Activated CD8-positive, alpha-beta T cell treated with anti-CD3 and anti-CD28 coated beads, Interleukin-2, amount 10 ng/mL, durations not matched to agents 7 days and 5 days (primary cell): ENCODE measurements at regions not wholly inside any gene's neighbourhood (a gene's known extent, or its start where the extent isn't known, plus 50 kb on each side); places are given as distances from the start of the nearest gene placed in this dataset.
"Not testable (repeated sequence)": the region's sequence is repeated elsewhere in the genome, so short reads cannot be mapped to it uniquely, and the experiment has no call there.

Source experiments
- ATAC-seq: fragments of 150-1000 bp; cut with Tn5 transposase; one replicate; pipeline ENCODE4 v1.10.0; 2021; ENCODE audit warnings: moderate library complexity
- CTCF ChIA-PET: fragments of 350-600 bp; sonication (Branson Sonifier 250); formaldehyde crosslinking; loops from one replicate; lab custom pipeline; 2021; ENCODE audit warnings: antibody characterized with exemption; lab: Charles Lee
- POLR2A ChIA-PET: fragments of 350-600 bp; sonication (Branson Sonifier 250); formaldehyde crosslinking; loops from one replicate; lab custom pipeline; 2021; ENCODE audit warnings: antibody characterized with exemption; lab: Charles Lee
- DNase-seq: peaks from one replicate; pipeline ENCODE4 v3.0.0-alpha.2; 2020
- H3K27ac Mint-ChIP-seq: one replicate; pipeline ENCODE4 v1.8.0; 2021; ENCODE audit warnings: mild to moderate bottlenecking, mixed read lengths
- H3K27me3 Mint-ChIP-seq: one replicate; pipeline ENCODE4 v1.8.0; 2021; ENCODE audit warnings: low read depth, mixed read lengths
- H3K36me3 Mint-ChIP-seq: one replicate; pipeline ENCODE4 v1.8.0; 2021; ENCODE audit warnings: low read depth, mixed read lengths
- H3K4me1 Mint-ChIP-seq: one replicate; pipeline ENCODE4 v1.8.0; 2021; ENCODE audit warnings: low read depth, mixed read lengths
- H3K4me3 Mint-ChIP-seq: one replicate; pipeline ENCODE4 v1.8.0; 2021; ENCODE audit warnings: mild to moderate bottlenecking, mixed read lengths
- H3K9me3 Mint-ChIP-seq: one replicate; pipeline ENCODE4 v1.8.0; 2022; ENCODE audit warnings: mixed read lengths; ENCODE audit not compliant: insufficient read depth

GRCh38 chr13:111623743-111624505 is 303.5 kb downstream of the TEX29 start:
- DNase-seq: no peak
- no peak overlapping the region for H3K27ac Mint-ChIP-seq
- H3K36me3 Mint-ChIP-seq: no peaks in the 10 kb centered on the region
- no peak for ATAC-seq
- H3K4me1 Mint-ChIP-seq: no peaks in the 10 kb centered on the region
- POLR2A ChIA-PET: no interaction called here
- no peak overlapping the region for H3K4me3 Mint-ChIP-seq
- CTCF ChIA-PET: no interaction called here
- no peaks in the 10 kb centered on the region for H3K27me3 Mint-ChIP-seq
- H3K9me3 Mint-ChIP-seq: no peaks in the 10 kb centered on the region

- H3K36me3 Mint-ChIP-seq: no peaks in the 10 kb centered on the region
- H3K27me3 Mint-ChIP-seq: no peaks in the 10 kb centered on the region
- POLR2A ChIA-PET: no interaction called here
- CTCF ChIA-PET: no interaction called here
- no peak for DNase-seq
- no peak overlapping the region for H3K4me3 Mint-ChIP-seq
- ATAC-seq: no peak
- no peaks in the 10 kb centered on the region for H3K4me1 Mint-ChIP-seq
- no peak overlapping the region for H3K27ac Mint-ChIP-seq
- H3K9me3 Mint-ChIP-seq: no peaks in the 10 kb centered on the region
Observed at GRCh38 chr13:111625526-111626315, 305.3 kb downstream of the TEX29 start.

GRCh38 chr13:111626371-111627305 is 306.2 kb downstream of the TEX29 start:
- Mint-ChIP-seq H3K27me3 (no peaks in the 10 kb centered on the region), H3K27ac (no peak overlapping the region), H3K4me1 (no peaks in the 10 kb centered on the region), H3K9me3 (no peaks in the 10 kb centered on the region), H3K36me3 (no peaks in the 10 kb centered on the region), H3K4me3 (no peak overlapping the region)
- DNase-seq: no peak
- no peak for ATAC-seq
- ChIA-PET POLR2A (no interaction called here), CTCF (no interaction called here)

GRCh38 chr13:111627596-111627995 is 307.2 kb downstream of the TEX29 start:
- no peak for ATAC-seq

GRCh38 chr13:111629016-111629415 is 308.6 kb downstream of the TEX29 start:
- ChIA-PET CTCF (no interaction called here), POLR2A (no interaction called here)
- Mint-ChIP-seq H3K36me3 (no peaks in the 10 kb centered on the region), H3K27me3 (no peaks in the 10 kb centered on the region), H3K27ac (no peak overlapping the region), H3K9me3 (no peaks in the 10 kb centered on the region), H3K4me1 (no peaks in the 10 kb centered on the region), H3K4me3 (no peak overlapping the region)
- no peak for ATAC-seq
- no peak for DNase-seq

More at GRCh38 chr13:111627596-111627995, 307.2 kb downstream of the TEX29 start:
- DNase-seq: no peak
- H3K9me3 Mint-ChIP-seq: no peaks in the 10 kb centered on the region
- H3K27ac Mint-ChIP-seq: no peak overlapping the region
- no peaks in the 10 kb centered on the region for H3K27me3 Mint-ChIP-seq
- H3K4me3 Mint-ChIP-seq: no peak overlapping the region
- CTCF ChIA-PET: no interaction called here
- H3K36me3 Mint-ChIP-seq: no peaks in the 10 kb centered on the region
- H3K4me1 Mint-ChIP-seq: no peaks in the 10 kb centered on the region
- POLR2A ChIA-PET: interaction anchor here (0.9 kb wide), 1 partner anchor 8 kb away, joined by 3 read pairs; no protein-coding TSS in a partner anchor

- Mint-ChIP-seq H3K36me3 (no peaks in the 10 kb centered on the region), H3K27ac (no peak overlapping the region), H3K27me3 (no peaks in the 10 kb centered on the region), H3K4me1 (no peaks in the 10 kb centered on the region), H3K4me3 (no peak overlapping the region), H3K9me3 (no peaks in the 10 kb centered on the region)
- no peak for DNase-seq
- ChIA-PET POLR2A (no interaction called here), CTCF (no interaction called here)
- no peak for ATAC-seq
Observed at GRCh38 chr13:111629457-111629856, 309.0 kb downstream of the TEX29 start.

- DNase-seq (no peak), ATAC-seq (no peak)
- Mint-ChIP-seq H3K27me3 (no peaks in the 10 kb centered on the region), H3K4me3 (no peak overlapping the region), H3K9me3 (no peaks in the 10 kb centered on the region), H3K4me1 (no peaks in the 10 kb centered on the region), H3K27ac (no peak overlapping the region), H3K36me3 (no peaks in the 10 kb centered on the region)
- ChIA-PET POLR2A (no interaction called here), CTCF (no interaction called here)
Observed at GRCh38 chr13:111629926-111630325, 309.5 kb downstream of the TEX29 start.

GRCh38 chr13:111630406-111630805 is 310.0 kb downstream of the TEX29 start:
- ChIA-PET POLR2A (no interaction called here), CTCF (no interaction called here)
- H3K36me3 Mint-ChIP-seq: no peaks in the 10 kb centered on the region
- H3K27ac Mint-ChIP-seq: no peak overlapping the region
- H3K27me3 Mint-ChIP-seq: no peaks in the 10 kb centered on the region
- H3K4me3 Mint-ChIP-seq: no peak overlapping the region
- no peaks in the 10 kb centered on the region for H3K9me3 Mint-ChIP-seq
- no peaks in the 10 kb centered on the region for H3K4me1 Mint-ChIP-seq
- no peak for DNase-seq
- ATAC-seq: no peak

GRCh38 chr13:111631271-111631670 is 310.8 kb downstream of the TEX29 start:
- CTCF ChIA-PET, H3K9me3 Mint-ChIP-seq, H3K4me3 Mint-ChIP-seq, H3K27me3 Mint-ChIP-seq, POLR2A ChIA-PET, DNase-seq, H3K4me1 Mint-ChIP-seq, H3K27ac Mint-ChIP-seq, ATAC-seq, H3K36me3 Mint-ChIP-seq: not testable (repeated sequence)

- Mint-ChIP-seq H3K4me3 (no peak overlapping the region), H3K4me1 (no peaks in the 10 kb centered on the region), H3K36me3 (no peaks in the 10 kb centered on the region), H3K27ac (no peak overlapping the region), H3K27me3 (no peaks in the 10 kb centered on the region), H3K9me3 (no peaks in the 10 kb centered on the region)
- ChIA-PET CTCF (no interaction called here), POLR2A (no interaction called here)
- no peak for DNase-seq
- no peak for ATAC-seq
Observed at GRCh38 chr13:111632906-111633305, 312.5 kb downstream of the TEX29 start.

GRCh38 chr13:111633401-111633800 is 313.0 kb downstream of the TEX29 start:
- no peak for DNase-seq
- Mint-ChIP-seq H3K4me1 (no peaks in the 10 kb centered on the region), H3K9me3 (no peaks in the 10 kb centered on the region), H3K4me3 (no peak overlapping the region), H3K27me3 (no peaks in the 10 kb centered on the region), H3K36me3 (no peaks in the 10 kb centered on the region), H3K27ac (no peak overlapping the region)
- CTCF ChIA-PET: no interaction called here
- POLR2A ChIA-PET: no interaction called here
- ATAC-seq: no peak
